ENCODE measurements at regions not wholly inside any gene's neighbourhood (a gene's known extent, or its start where the extent isn't known, plus 50 kb on each side); places are given as distances from the start of the nearest gene placed in this dataset.

DNA sequence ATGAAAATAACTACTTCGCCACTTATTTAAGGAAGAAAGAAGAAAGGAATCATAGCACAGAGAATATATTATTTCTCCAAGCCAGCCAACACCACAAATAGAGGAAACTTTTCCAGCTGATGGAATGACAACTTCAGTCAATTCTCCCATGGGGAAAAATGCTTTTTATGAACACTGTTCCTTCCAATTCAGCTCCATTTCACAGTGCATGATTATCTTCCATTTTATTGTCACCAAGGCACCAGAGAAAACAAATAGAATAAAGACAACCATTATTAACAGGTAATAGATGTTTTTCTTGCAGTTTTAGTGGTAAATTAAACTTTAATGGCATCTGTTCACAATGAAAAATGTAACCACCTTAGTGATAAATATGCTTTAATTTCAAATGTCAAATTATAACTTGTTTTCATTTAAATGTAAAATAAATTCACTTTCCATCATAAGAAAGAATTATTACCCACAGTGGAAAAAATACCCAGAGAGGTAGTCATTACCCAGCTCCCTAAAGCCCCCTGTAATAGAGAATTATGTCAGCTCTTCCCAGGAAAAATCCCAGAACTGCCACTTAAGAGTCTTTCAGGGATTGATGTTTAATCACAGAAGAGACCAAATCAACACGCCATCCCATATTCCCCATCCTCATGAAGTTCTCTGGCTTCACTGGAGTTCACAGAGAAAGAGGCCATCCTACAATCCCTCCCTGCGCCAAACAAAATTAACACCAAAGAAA is 828.3 kb upstream of the TMEM132C start:
- DNase-seq (ENCODE audit: insufficient read length, low spot score): no peak
- no peak for TF ChIP-seq POLR2A (IDR thresholded peaks at IDR 0.05; ENCODE audit: low read depth, low read length)
- FAIRE-seq: no peak

DNA sequence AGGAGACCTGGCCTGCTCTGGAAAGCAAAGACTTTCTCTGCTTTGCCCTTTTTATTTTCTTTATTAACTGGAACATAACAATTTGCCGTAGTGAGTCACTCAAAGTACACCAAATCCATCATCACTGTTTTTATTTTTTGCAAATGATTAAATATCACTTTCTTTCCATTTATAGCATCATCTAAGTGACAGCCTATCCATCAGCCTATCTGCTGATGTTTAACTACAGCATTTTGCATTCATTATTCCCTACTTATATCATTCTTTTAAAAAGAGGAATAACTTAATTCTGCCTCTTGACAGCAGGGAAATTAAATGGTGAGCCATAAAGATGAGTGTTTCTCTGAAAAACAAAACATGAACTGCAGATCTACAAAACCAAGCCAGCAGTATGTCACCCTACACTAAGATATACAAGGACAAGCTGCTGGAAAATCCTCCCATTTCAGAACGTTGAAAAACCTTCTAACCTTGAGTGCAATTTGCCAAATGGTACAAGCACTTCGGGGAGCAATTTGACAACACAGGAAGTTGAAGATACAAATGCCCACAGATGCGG is 821.3 kb upstream of the TMEM132C start:
- FAIRE-seq: no peak

GRCh38 chr12:127448906-127449305 is 818.1 kb upstream of the TMEM132C start:
- DNase-seq (ENCODE audit: insufficient read length, low spot score) (no peak), FAIRE-seq (no peak)
- TF ChIP-seq POLR2A (IDR thresholded peaks at IDR 0.05; ENCODE audit: low read depth, low read length): no peak

More for the DNA sequence above, 821.3 kb upstream of the TMEM132C start:
- no peak for DNase-seq (ENCODE audit: insufficient read length, low spot score)
- no peak for TF ChIP-seq POLR2A (IDR thresholded peaks at IDR 0.05; ENCODE audit: low read depth, low read length)

DNA sequence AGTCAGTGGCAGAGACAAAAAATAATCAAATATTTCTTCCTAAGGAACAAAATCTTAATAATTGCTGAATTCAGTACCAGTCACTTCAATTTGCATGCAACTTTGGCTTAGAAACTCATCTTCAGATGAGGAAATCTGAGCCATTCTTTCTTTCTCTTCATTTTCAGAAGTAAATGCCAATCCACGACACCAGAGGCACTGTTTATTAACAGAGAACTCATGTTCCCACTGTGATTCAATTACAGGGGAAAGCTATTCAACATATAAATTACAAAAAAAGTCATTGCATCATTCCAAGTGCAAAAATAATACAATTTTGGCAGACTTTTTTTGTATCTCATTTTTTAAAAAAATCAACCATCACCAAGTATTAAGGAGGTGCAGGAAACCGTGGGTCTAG is 816.1 kb upstream of the TMEM132C start:
- no peak for FAIRE-seq
- no peak for TF ChIP-seq POLR2A (IDR thresholded peaks at IDR 0.05; ENCODE audit: low read depth, low read length)
- DNase-seq (ENCODE audit: insufficient read length, low spot score): no peak

DNA sequence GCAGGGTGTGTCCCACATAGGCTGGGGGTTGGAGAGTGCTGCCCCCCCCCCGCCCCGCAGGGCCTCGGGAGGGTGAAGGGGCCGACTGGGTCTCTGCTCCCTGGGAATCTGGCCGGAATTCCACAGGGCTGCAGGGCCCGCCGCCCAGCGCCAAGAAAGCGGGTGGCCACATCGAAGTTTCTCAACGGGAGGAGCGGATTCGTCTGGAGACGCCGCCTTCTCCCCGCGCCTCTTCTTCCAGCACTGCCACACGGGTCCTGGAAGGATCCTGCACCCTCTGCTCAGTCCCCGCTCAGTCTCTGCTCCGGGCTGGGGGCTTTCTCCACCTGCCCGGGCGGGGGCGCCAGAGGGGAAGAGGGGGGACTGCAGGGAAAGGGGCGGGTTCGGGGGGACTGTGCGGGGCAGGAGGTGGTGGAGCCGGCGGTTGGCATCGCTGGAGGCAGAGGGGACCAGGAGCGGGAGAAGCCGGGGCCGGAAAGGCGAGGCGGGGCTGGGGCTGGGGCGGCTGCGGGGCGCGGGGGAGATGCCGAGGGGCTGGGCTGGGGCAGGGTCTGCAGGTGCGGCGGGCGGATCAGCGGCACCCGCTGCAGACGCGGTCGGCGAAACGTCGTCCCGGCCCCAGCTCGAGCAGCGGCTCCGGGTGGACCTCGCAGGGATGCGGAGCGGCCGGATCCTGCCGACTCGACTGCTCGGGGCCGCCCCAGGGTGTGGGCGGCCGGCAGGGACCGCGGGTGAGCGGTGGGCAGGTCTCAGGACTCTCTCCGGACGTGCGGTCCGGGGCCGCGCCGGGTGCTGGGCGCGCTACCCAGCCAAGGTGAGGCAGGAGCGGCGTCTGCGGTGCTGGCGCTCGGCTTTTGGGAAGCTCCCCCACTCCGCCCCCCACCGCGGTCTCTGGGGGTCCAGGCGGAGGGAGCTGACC is 811.4 kb upstream of the TMEM132C start:
- FAIRE-seq (no peak), DNase-seq (ENCODE audit: insufficient read length, low spot score) (no peak)
- TF ChIP-seq POLR2A (IDR thresholded peaks at IDR 0.05; ENCODE audit: low read depth, low read length): no peak

GRCh38 chr12:127457726-127458125 is 809.2 kb upstream of the TMEM132C start:
- TF ChIP-seq POLR2A (IDR thresholded peaks at IDR 0.05; ENCODE audit: low read depth, low read length): no peak
- DNase-seq (ENCODE audit: insufficient read length, low spot score) (no peak), FAIRE-seq (no peak)

GRCh38 chr12:127459166-127459565 is 807.8 kb upstream of the TMEM132C start:
- DNase-seq (ENCODE audit: insufficient read length, low spot score) (no peak), FAIRE-seq (no peak)
- no peak for TF ChIP-seq POLR2A (IDR thresholded peaks at IDR 0.05; ENCODE audit: low read depth, low read length)

DNA sequence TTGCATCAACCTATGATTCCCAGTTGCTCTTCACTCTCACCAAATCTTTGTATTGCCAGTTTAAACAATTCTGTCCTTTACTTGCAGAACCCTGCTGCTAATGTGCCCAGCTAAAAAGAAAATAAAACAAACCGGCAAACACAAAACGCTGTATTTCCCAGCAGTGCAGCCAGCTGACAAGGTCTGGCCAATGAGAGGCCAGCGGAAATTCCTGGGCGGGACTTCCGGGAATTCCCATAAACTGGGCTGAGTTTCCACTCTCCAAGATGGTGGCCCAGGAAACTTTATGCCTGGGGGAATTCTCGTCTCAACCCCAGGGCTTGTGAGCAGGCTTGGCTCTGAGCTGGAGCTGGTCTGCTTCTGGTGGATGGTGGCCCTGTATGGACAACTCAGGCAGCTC is 807.3 kb upstream of the TMEM132C start:
- TF ChIP-seq POLR2A (IDR thresholded peaks at IDR 0.05; ENCODE audit: low read depth, low read length): no peak

DNA sequence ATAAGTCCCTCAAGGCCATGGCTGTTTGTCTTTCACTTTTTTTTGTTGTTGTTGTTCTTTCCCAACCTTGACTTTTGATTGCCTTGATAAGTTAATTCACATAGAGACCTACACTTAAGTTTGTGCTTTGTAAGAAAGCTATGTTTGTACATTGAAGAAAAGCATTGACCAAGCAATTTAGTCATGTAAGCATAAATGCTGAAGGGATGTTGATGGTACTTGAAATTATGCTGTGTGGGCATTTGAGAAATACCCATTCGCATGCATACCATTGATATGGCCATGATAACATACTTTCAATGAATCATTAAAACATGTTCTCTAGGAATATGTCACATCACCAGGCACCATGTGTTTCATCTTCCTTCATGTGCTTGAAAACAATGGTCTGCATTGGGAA is 803.7 kb upstream of the TMEM132C start:
- no peak for TF ChIP-seq POLR2A (IDR thresholded peaks at IDR 0.05; ENCODE audit: low read depth, low read length)
- no peak for DNase-seq (ENCODE audit: insufficient read length, low spot score)
- no peak for FAIRE-seq

More for the DNA sequence above, 807.3 kb upstream of the TMEM132C start:
- FAIRE-seq: no peak
- peak; percentile 24 for DNase-seq (ENCODE audit: insufficient read length, low spot score)

- TF ChIP-seq POLR2A (IDR thresholded peaks at IDR 0.05; ENCODE audit: low read depth, low read length): no peak
- no peak for FAIRE-seq
Observed at GRCh38 chr12:127469331-127469730, 797.6 kb upstream of the TMEM132C start.

DNA sequence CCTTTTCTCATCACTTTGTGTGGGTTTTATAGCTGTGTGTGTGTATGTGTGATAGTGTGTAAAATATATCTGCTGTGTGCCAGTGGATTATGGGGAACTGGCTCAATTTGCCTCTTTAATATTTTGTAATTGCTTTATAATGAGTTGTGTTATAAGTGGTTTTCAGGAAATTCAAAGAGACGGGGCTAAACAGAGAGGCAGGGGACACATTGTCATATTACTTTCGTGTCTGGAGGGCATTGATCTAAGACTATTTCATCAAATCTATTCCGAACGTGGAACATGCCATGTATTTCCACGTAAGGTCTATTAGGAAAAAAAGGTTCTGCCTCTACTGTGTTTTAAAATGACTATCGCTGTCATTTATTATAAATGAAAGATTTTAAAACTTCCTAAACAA is 793.2 kb upstream of the TMEM132C start:
- DNase-seq (ENCODE audit: insufficient read length, low spot score) (no peak), FAIRE-seq (no peak)
- no peak for TF ChIP-seq POLR2A (IDR thresholded peaks at IDR 0.05; ENCODE audit: low read depth, low read length)

More at GRCh38 chr12:127469331-127469730, 797.6 kb upstream of the TMEM132C start:
- DNase-seq (ENCODE audit: insufficient read length, low spot score): no peak

GRCh38 chr12:127479256-127479655 is 787.7 kb upstream of the TMEM132C start:
- FAIRE-seq (no peak), DNase-seq (ENCODE audit: insufficient read length, low spot score) (no peak)
- no peak for TF ChIP-seq POLR2A (IDR thresholded peaks at IDR 0.05; ENCODE audit: low read depth, low read length)

GRCh38 chr12:127480775-127481314 is 786.1 kb upstream of the TMEM132C start:
- no peak for FAIRE-seq
- TF ChIP-seq POLR2A (IDR thresholded peaks at IDR 0.05; ENCODE audit: low read depth, low read length): no peak
- DNase-seq (ENCODE audit: insufficient read length, low spot score): no peak

GRCh38 chr12:127482950-127483349 is 784.0 kb upstream of the TMEM132C start:
- TF ChIP-seq POLR2A (IDR thresholded peaks at IDR 0.05; ENCODE audit: low read depth, low read length): no peak
- FAIRE-seq (no peak), DNase-seq (ENCODE audit: insufficient read length, low spot score) (no peak)

Data from H54 (cell line).